Smooth muscle cell (in vitro differentiated cells): ENCODE measurements at regions not wholly inside any gene's neighbourhood (a gene's known extent, or its start where the extent isn't known, plus 50 kb on each side); places are given as distances from the start of the nearest gene placed in this dataset.

Experiments
- DNase-seq: peaks from one replicate; lab custom pipeline; 2025; ENCODE audit not compliant: unreplicated experiment; lab: John Stamatoyannopoulos, UW
- H2AFZ ChIP-seq: fragments of 200-600 bp; sonication (generic); 2 replicates; pipeline ENCODE4 v1.6.0; 2016; ENCODE audit warnings: antibody characterized with exemption, low read depth, mild to moderate bottlenecking
- H3F3A ChIP-seq: fragments of 200-600 bp; sonication (generic); 2 replicates; pipeline ENCODE4 v1.6.0; 2017; ENCODE audit warnings: antibody characterized with exemption, low read depth
- H3K27ac ChIP-seq: fragments of 200-600 bp; sonication (generic); 2 replicates; pipeline ENCODE4 v1.5.1; 2016; ENCODE audit warnings: low read depth, mild to moderate bottlenecking
- H3K27me3 ChIP-seq: fragments of 200-600 bp; sonication (generic); 2 replicates; pipeline ENCODE4 v1.6.1; 2016; ENCODE audit warnings: low read depth, mild to moderate bottlenecking
- H3K36me3 ChIP-seq: fragments of 200-600 bp; sonication (generic); 2 replicates; pipeline ENCODE4 v1.5.1; 2016; ENCODE audit warnings: low read depth
- H3K4me1 ChIP-seq: fragments of 200-600 bp; sonication (generic); 2 replicates; pipeline ENCODE4 v1.5.1; 2016; ENCODE audit warnings: low read depth
- H3K4me2 ChIP-seq: fragments of 200-600 bp; sonication (generic); 2 replicates; pipeline ENCODE4 v1.6.0; 2016; ENCODE audit warnings: mild to moderate bottlenecking
- H3K4me3 ChIP-seq: fragments of 200-600 bp; sonication (generic); 2 replicates; pipeline ENCODE4 v1.5.1; 2016; ENCODE audit warnings: mild to moderate bottlenecking
- H3K79me2 ChIP-seq: fragments of 200-600 bp; sonication (generic); 2 replicates; pipeline ENCODE4 v1.6.0; 2016; ENCODE audit warnings: low read depth, mild to moderate bottlenecking
- H3K9ac ChIP-seq: fragments of 200-600 bp; sonication (generic); 2 replicates; pipeline ENCODE4 v1.6.0; 2016; ENCODE audit warnings: low read depth
- H3K9me3 ChIP-seq: fragments of 200-600 bp; sonication (generic); replicated peaks from 2 replicates; pipeline ENCODE4 v1.5.1; 2016; ENCODE audit warnings: low read depth
- H4K20me1 ChIP-seq: fragments of 200-600 bp; sonication (generic); 2 replicates; pipeline ENCODE4 v1.6.0; 2016; ENCODE audit warnings: low read depth
- CTCF ChIP-seq: fragments of 200-600 bp; sonication (generic); IDR thresholded peaks from 2 replicates; pipeline ENCODE4 v1.5.1; 2017; ENCODE audit warnings: borderline replicate concordance, mild to moderate bottlenecking, antibody characterized with exemption; ENCODE audit not compliant: insufficient read depth, poor library complexity, severe bottlenecking
- WGBS: methylation state at CpG from one replicate; pipeline ENCODE4 v1.1.7; 2016; ENCODE audit warnings: low lambda C conversion rate; 5-methylcytosine and 5-hydroxymethylcytosine counted together

DNA sequence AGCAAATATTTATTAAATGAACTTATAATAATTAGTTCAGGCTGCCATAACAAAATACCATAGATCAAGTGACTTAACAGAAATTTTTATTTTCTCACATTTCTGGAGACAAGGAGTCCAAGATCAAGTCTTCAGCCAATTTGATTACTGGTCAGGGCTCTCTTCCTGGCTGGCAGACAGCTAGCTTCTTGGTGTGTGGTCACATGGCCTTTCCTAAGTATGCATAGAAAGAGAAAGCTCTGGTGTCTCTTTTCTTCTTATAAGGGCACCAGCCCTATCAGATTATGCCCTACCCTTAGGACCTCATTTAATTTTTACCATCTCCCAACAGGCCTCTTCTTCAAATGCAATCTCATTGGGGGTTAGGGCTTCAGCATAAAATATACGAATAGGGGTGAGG lies 438.5 kb upstream of the INTU start:
- Histone ChIP-seq H3K4me2 (no peak overlapping the region), H3K27me3 (no peaks in the 10 kb centered on the region), H3F3A (no peaks in the 10 kb centered on the region), H3K27ac (no peak overlapping the region), H2AFZ (no peak overlapping the region), H4K20me1 (no peaks in the 10 kb centered on the region), H3K36me3 (no peaks in the 10 kb centered on the region), H3K9ac (no peak overlapping the region), H3K79me2 (no peaks in the 10 kb centered on the region), H3K9me3 (no peaks in the 10 kb centered on the region), H3K4me1 (no peaks in the 10 kb centered on the region), H3K4me3 (no peak overlapping the region)
- no peak for TF ChIP-seq CTCF
- 87% methylated on average over 1 of the region's 1 CpG for WGBS
- DNase-seq = no peak

DNA sequence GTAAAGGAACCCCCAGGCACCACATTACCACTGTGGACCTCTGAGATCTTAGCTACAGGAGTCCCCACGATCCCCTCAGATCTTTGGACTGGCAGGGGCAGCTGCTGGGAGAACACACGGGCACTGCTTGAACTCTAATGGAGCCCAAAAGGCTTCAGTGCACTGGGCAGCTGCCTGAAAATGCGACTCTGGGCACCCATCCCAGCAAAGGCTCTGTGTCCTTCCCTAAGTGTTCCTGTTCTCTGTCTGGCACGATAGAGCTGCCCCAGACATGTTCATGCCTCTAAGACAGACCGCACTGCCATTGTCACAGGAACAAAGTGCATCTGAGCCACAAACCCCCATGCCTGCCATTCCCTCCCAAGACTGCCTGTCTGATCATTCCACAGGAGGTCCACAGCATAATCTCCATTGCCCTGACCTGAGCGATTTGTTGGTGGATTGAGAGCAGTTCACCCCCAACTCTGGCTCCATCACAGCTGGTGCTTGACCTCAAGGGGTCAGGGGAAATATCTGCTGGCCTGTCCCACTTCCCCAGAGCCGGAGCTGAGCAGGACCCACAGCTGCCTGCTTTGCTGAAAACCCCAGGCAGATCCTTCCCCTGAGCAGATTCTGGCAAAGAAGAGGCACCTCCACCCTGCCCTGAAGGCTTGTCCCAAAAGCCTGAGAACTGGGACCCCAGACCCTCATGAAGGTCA lies 436.0 kb upstream of the INTU start:
- H3K4me2 ChIP-seq = no peak overlapping the region
- no peak overlapping the region for H3K9ac ChIP-seq
- H3K27me3 ChIP-seq = no peaks in the 10 kb centered on the region
- DNase-seq = no peak
- H2AFZ ChIP-seq = no peak overlapping the region
- H3K4me3 ChIP-seq = no peak overlapping the region
- WGBS = 48% methylated on average over 7 of the region's 7 CpGs
- no peaks in the 10 kb centered on the region for H3K9me3 ChIP-seq
- H4K20me1 ChIP-seq = no peaks in the 10 kb centered on the region
- H3K27ac ChIP-seq = no peak overlapping the region
- no peaks in the 10 kb centered on the region for H3K79me2 ChIP-seq
- no peaks in the 10 kb centered on the region for H3K36me3 ChIP-seq
- H3K4me1 ChIP-seq = no peaks in the 10 kb centered on the region
- no peak for TF ChIP-seq CTCF
- no peaks in the 10 kb centered on the region for H3F3A ChIP-seq

- no peaks in the 10 kb centered on the region for H3K79me2 ChIP-seq
- H3F3A ChIP-seq = peaks cover 3% of the 10 kb centered on the region
- H3K27me3 ChIP-seq = no peaks in the 10 kb centered on the region
- H4K20me1 ChIP-seq = no peaks in the 10 kb centered on the region
- no peak overlapping the region for H3K4me3 ChIP-seq
- TF ChIP-seq CTCF = no peak
- H3K9ac ChIP-seq = no peak overlapping the region
- 64% methylated on average over 3 of the region's 3 CpGs for WGBS
- H3K9me3 ChIP-seq = no peaks in the 10 kb centered on the region
- peak overlapping the region; percentile 7 for H3K4me2 ChIP-seq
- H3K27ac ChIP-seq = peak overlapping the region; percentile 76
- no peak overlapping the region for H2AFZ ChIP-seq
- H3K4me1 ChIP-seq = no peaks in the 10 kb centered on the region
- no peaks in the 10 kb centered on the region for H3K36me3 ChIP-seq
- DNase-seq = no peak
Measured at GRCh38 chr4:127203562-127204200, 429.1 kb upstream of the INTU start.

- H3K27ac ChIP-seq = peak overlapping the region; percentile 37
- no peaks in the 10 kb centered on the region for H3K4me1 ChIP-seq
- H3F3A ChIP-seq = peaks cover 3% of the 10 kb centered on the region
- WGBS = 61% methylated on average over 3 of the region's 3 CpGs
- no peak for TF ChIP-seq CTCF
- no peak overlapping the region for H3K4me3 ChIP-seq
- H3K9ac ChIP-seq = no peak overlapping the region
- H3K27me3 ChIP-seq = no peaks in the 10 kb centered on the region
- no peaks in the 10 kb centered on the region for H4K20me1 ChIP-seq
- H3K4me2 ChIP-seq = no peak overlapping the region
- H3K36me3 ChIP-seq = no peaks in the 10 kb centered on the region
- H3K9me3 ChIP-seq = no peaks in the 10 kb centered on the region
- H3K79me2 ChIP-seq = no peaks in the 10 kb centered on the region
- no peak for DNase-seq
- no peak overlapping the region for H2AFZ ChIP-seq
Measured at GRCh38 chr4:127204322-127204721, 428.4 kb upstream of the INTU start.
